Stomach (tissue), 4 donors: ENCODE measurements at regions not wholly inside any gene's neighbourhood (a gene's known extent, or its start where the extent isn't known, plus 50 kb on each side); places are given as distances from the start of the nearest gene placed in this dataset.

Source experiments
- CTCF ChIP-seq, 7 experiments: fragments of 450-650 bp in 4 of 7; fragments of 200-600 bp in 3 of 7; sonication (generic) in 3 of 7; IDR thresholded peaks; one replicate each; pipeline ENCODE4 v1.5.1; 2016 to 2019; ENCODE audit warnings: antibody characterized with exemption in 7 of 7, control low read depth in 2 of 7, mild to moderate bottlenecking in 1 of 7
- POLR2A ChIP-seq, 4 donors: fragments of 450-650 bp; IDR thresholded peaks; one replicate each; pipeline ENCODE4 v1.6.1; 2016; ENCODE audit warnings: antibody characterized with exemption in 4 of 4, control low read depth in 2 of 4, mild to moderate bottlenecking in 1 of 4, moderate library complexity in 1 of 4

- no peak for TF ChIP-seq POLR2A (IDR thresholded peaks at IDR 0.05)
- TF ChIP-seq CTCF (IDR thresholded peaks at IDR 0.05) = no peak
Observed at GRCh38 chr6:131383421-131384411, 189.3 kb upstream of the ARG1 start.
